T-helper 1 cell treated with Interleukin-12 subunit alpha and Interleukin-12 subunit beta and Interleukin-4 antibody, amounts not matched to agents 30 μg/mL and 1 μg/mL, for 36 hours (primary cell): ENCODE measurements at regions not wholly inside any gene's neighbourhood (a gene's known extent, or its start where the extent isn't known, plus 50 kb on each side); places are given as distances from the start of the nearest gene placed in this dataset.

ENCODE experiments used
- H3K27ac Mint-ChIP-seq: one replicate; pipeline ENCODE4 v1.8.0; 2021; ENCODE audit warnings: mild to moderate bottlenecking, mixed read lengths
- H3K27me3 Mint-ChIP-seq: one replicate; pipeline ENCODE4 v1.8.0; 2021; ENCODE audit warnings: low read depth, mixed read lengths
- H3K36me3 Mint-ChIP-seq: one replicate; pipeline ENCODE4 v1.8.0; 2021; ENCODE audit warnings: low read depth, mixed read lengths
- H3K4me1 Mint-ChIP-seq: one replicate; pipeline ENCODE4 v1.8.0; 2021; ENCODE audit warnings: low read depth, mixed read lengths
- H3K4me3 Mint-ChIP-seq: one replicate; pipeline ENCODE4 v1.8.0; 2021; ENCODE audit warnings: mild to moderate bottlenecking, moderate library complexity, mixed read lengths
- H3K9me3 Mint-ChIP-seq: one replicate; pipeline ENCODE4 v1.8.0; 2021; ENCODE audit warnings: mixed read lengths

DNA sequence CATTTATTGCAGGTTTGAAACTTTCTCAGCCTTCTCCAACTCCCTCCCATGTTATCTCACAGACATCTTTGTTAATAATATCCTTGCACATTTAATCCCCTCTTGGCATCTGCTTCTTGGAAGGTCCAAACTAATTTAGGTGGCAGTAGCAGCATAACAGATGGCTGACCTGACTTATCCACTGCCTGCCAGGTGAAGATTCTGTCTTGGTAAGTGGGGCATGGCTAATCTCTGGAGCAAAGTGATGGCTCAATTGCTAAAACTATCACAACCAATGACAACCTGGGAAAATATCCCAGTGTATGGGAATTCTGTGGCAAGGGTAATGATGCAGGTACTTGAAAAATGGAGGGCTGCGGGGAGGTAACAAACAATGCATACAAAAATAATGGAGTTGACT is 58.2 kb upstream of the ALG10B start:
- H3K4me1 Mint-ChIP-seq, result no peaks in the 10 kb centered on the region
- H3K4me3 Mint-ChIP-seq, result no peak overlapping the region
- H3K36me3 Mint-ChIP-seq, result no peaks in the 10 kb centered on the region
- no peak overlapping the region for H3K27ac Mint-ChIP-seq
- peaks cover 27% of the 10 kb centered on the region for H3K9me3 Mint-ChIP-seq
- no peaks in the 10 kb centered on the region for H3K27me3 Mint-ChIP-seq
